GM19099 (cell line): ENCODE measurements at regions not wholly inside any gene's neighbourhood (a gene's known extent, or its start where the extent isn't known, plus 50 kb on each side); places are given as distances from the start of the nearest gene placed in this dataset.

Experiments
- POLR2A ChIP-seq: IDR thresholded peaks from 3 replicates; pipeline ENCODE4 v1.6.1; 2011; ENCODE audit warnings: low read depth; ENCODE audit not compliant: insufficient read length; ENCODE audit errors: extremely low read depth

GRCh38 chr5:56346044-56346710 is 113.0 kb upstream of the ANKRD55 start:
- no peak for TF ChIP-seq POLR2A

DNA sequence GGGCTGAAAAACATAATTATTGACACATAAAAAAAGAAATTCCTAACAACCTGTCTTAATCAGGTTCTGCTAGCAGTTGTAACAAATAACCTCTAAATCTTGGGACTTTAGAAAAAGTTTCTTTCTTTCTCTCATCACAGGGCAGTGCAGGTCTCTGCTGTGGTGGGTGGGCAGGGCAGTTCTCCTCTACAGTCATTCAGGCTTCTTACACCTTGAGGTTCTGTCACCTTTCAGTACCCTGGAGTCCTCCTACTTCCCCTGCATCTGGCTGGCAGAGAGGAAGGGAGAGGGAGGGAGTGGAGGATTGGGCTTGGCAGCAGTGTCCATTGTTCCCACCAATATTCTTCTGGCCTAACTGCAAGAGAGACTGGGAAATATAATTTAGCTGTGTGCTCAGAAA is 112.2 kb upstream of the ANKRD55 start:
- TF ChIP-seq POLR2A = no peak

DNA sequence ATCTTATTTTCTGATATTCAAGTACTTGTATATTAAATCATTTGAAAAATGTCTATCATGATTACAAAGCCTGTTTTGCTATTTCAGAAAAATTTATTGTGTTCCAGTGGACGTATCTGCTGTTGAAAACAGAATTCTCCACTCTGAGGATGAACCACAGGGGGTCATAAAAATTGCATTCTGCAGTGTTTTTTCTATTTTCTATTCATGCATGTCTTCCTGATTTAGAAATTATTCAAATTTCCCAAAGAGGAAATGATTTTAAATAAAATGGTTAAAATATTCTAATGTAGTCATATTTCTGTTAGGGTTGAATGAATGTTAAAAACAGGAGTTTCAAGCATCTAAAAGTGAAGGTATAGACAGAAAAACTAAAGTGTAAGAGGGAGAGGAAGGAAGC is 111.5 kb upstream of the ANKRD55 start:
- no peak for TF ChIP-seq POLR2A

DNA sequence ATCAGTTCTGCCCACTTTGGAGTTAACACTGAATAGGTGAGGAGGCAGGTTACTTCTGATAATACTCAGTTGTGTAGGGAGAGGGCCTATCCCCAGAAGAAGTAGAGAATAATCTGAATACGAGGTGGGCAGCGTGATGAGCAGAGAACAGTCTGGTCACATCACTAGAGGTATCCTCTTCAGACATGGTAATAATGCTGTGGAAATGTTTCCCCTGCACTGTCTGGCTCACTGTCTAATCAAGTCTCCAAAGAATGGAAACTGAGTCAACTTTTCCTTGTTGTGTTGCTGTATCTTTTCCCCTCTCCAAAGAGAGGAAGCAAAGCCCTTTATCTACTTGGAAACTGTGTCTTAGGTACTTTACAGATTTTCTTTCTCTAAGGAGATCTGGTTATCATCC is 110.9 kb upstream of the ANKRD55 start:
- no peak for TF ChIP-seq POLR2A

DNA sequence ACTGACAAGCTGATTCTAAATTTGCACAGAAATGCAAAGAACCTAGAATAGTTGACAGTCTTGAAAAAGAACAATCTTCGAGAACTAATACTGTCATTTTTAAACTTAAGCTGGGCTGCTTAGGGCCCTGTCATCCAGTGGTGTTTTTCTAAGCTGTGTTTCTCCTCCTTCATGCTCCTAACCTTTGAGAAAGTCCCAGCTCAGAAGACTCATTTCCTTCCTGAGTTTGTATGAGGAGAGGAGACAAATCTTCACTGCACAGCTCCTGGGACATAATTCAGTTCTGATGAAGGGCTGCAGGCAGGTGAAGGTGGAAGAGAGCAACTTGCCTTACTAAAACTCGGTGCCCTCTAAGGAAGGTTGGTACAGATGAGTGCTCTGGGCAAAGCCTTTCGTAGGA is 109.5 kb upstream of the ANKRD55 start:
- no peak for TF ChIP-seq POLR2A

GRCh38 chr5:56340196-56340980 is 107.3 kb upstream of the ANKRD55 start:
- no peak for TF ChIP-seq POLR2A

DNA sequence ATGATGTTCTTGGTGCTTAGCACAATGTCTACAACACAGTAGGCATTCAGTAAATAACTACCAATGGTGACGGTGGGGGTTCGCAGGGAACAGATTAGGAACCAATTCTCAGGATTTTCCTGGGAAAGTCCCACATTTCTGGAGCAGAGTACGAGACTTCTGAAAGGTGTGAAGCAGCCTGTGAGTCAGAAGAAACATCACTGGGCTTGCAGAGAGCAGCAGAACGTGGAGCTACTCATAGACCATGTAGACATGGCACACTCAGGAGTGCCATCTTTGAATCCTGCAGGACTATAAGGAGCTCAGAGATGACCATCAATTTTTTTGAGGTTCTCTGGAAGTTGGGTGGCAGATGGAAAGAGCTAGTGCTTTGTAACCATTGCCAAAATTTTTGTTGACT is 106.6 kb upstream of the ANKRD55 start:
- TF ChIP-seq POLR2A = no peak

DNA sequence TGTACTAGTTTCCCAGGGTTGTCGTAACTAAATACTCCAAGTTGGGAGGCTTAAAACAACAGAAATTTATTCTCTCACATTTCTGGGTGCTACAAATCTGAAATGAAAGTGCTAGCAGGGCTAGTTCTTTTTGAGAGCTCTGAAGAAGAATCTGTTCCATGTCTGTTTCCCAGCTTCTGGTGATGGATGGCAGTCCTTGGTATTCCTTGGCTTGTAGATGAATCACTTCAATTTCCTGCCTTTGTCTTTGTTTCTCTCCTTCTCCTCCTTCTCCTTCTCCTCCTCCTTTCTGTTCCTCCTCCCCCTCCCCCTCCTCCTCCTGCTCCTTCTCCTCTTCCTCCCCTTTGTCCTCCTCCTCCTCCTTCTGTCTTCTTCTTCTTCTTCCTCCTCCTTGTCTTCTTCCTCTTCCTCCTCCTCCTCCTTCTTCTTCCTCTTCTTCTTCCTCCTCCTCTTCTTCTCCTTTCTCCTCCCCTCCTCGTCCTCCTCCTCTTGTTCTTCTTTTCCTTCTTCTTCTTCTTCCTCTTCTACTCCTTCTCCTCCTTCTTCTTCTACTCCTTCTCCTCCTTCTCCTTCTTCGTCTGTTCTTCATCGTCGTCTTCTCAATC is 104.7 kb upstream of the ANKRD55 start:
- TF ChIP-seq POLR2A = no peak

GRCh38 chr5:56335212-56335611 is 102.1 kb upstream of the ANKRD55 start:
- no peak for TF ChIP-seq POLR2A

GRCh38 chr5:56330806-56331205 is 97.7 kb upstream of the ANKRD55 start:
- no peak for TF ChIP-seq POLR2A

DNA sequence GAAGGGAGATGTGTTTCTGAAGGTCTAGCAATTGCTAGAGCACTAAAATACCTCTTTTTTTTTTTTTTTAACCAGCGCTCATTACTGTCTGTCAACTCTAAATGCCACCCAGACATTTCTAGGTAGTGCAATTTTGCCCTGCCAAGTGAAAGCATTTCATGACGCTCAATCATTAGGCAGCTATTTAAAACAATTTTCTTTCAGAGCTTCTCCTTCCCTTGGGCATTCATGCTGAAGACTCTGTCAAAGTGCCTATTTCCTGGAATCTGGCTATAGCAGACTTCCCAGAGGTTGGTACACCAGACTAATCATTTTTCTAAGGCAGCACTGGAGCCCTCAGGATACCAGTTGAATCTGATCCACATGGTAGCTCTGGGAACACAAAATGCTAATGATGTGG is 97.0 kb upstream of the ANKRD55 start:
- TF ChIP-seq POLR2A = no peak

GRCh38 chr5:56329652-56330051 is 96.5 kb upstream of the ANKRD55 start:
- TF ChIP-seq POLR2A = no peak

DNA sequence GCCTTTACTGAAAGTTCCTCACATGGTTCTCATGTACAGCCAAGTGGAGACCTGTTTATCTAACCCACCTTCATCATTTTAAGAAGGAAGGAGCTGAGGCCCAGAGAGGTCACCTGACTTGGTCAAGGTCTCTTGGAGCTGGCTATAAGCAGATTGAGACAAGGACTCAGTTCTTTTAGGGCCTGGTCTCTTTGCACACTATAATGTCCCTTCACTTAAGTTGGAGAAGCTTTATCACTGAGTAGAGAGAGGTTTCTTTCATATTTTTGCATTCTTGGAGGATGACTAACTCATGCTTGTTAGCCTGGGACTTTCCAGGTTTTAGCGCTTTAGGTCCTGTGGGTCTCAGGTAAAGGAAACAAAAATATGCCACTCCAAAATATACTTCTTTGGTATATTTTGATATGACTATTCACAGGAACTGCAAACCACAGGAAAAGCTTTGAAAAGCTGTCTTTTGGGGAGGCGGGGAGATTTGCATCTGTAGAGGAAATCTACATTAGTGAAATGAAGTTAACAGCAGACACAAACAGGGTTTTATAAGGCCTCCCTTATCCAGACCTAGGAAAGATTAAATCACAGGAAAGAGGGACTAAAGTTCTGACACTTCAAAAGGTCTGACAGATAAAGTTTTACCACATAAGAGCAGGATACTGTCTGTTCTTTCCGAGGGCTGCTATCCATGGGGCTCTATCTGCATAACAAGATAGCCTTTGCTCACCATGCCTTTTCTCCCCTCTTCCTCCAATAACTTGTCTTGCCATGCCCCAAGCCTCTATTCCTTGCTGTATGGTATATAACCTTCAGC is 95.8 kb upstream of the ANKRD55 start:
- no peak for TF ChIP-seq POLR2A

DNA sequence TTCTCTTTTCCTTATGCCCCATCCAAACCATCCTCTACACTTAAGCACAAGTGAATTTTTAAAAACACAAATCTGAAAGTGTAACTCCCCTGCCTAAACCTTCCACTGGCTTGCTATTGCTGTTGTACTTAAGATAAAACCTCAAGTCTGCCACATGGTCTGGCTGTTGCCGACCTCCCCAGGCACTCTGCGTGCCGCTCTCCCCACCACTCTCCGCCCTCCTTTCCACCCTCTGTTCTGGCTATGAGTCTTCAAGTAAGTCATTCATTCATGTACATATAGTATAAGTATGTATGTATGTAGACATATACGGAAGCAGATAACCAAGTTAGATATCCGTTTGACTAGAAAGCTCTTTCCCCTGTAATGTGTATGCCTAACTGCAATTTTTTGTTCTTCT is 94.7 kb upstream of the ANKRD55 start:
- no peak for TF ChIP-seq POLR2A

DNA sequence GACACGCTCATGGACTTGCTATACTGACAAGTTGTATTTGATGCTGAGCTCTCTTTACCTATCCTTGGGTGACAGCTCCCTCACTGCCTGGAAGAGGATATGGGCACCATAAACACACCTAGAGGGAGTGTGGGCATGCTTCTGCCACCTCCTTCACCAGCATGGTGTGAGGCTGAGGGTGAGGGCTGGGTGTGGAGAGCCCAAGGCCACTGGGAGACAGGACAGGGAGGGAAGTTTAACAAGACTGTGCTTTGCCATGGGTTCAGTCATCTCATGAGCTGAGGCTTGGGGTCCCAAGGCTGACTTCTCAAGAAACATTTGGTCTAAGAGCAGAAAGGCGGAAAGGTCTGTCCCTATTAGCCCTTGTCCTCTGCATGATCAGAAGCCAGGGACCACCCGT is 93.6 kb upstream of the ANKRD55 start:
- TF ChIP-seq POLR2A = no peak

- TF ChIP-seq POLR2A = no peak
Measured at GRCh38 chr5:56326116-56326515, 93.0 kb upstream of the ANKRD55 start.

DNA sequence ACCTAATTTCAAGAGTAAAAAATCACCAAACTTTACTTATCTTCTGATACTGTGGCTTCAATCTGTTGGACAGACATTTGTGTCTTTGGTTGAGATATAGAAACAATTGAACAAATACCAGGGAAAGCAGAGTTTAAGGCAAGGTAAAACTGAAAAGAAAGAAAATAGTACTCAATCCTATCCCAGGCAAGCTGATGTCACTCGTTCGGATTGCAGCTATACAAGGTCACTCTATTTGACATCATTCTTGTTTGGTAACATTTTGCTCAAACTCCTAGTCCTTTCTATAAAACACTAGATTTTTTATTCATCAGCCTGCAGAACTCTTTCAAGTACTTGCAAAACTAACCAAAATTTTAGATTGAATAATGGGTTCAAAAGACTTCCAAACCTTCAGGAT is 91.9 kb upstream of the ANKRD55 start:
- TF ChIP-seq POLR2A = no peak
